Testis (tissue), 2 donors: ENCODE measurements at regions not wholly inside any gene's neighbourhood (a gene's known extent, or its start where the extent isn't known, plus 50 kb on each side); places are given as distances from the start of the nearest gene placed in this dataset.

Experiments
- DNase-seq: peaks from one replicate; pipeline ENCODE4 v3.0.0-alpha.2; 2019
- H3K27ac ChIP-seq, 2 donors: fragments of 200-600 bp; sonication (generic); one replicate each; pipeline ENCODE4 v1.5.1; 2019
- H3K27me3 ChIP-seq: fragments of 200-600 bp; sonication (generic); one replicate; pipeline ENCODE4 v1.5.1; 2019
- H3K36me3 ChIP-seq: fragments of 200-600 bp; sonication (generic); one replicate; pipeline ENCODE4 v1.5.1; 2017; ENCODE audit warnings: low read depth; ENCODE audit errors: missing control alignments
- H3K4me1 ChIP-seq: fragments of 200-600 bp; sonication (generic); one replicate; pipeline ENCODE4 v1.5.1; 2019
- H3K4me3 ChIP-seq, 2 donors: fragments of 200-600 bp; sonication (generic); one replicate each; pipeline ENCODE4 v1.5.1; 2017 to 2019
- H3K9me3 ChIP-seq: fragments of 200-600 bp; sonication (generic); one replicate; pipeline ENCODE4 v1.5.1; 2017
- CTCF ChIP-seq, 3 experiments: fragments of 450-650 bp in 2 of 3; fragments of 200-600 bp in 1 of 3; sonication (generic) in 1 of 3; IDR thresholded peaks; one replicate each; pipeline ENCODE4 v1.5.1; 2016 to 2019; ENCODE audit warnings: antibody characterized with exemption in 3 of 3, mild to moderate bottlenecking in 2 of 3, moderate library complexity in 1 of 3
- POLR2A ChIP-seq: fragments of 450-650 bp; IDR thresholded peaks from one replicate; pipeline ENCODE4 v1.6.1; 2017; ENCODE audit warnings: antibody characterized with exemption, mild to moderate bottlenecking, moderate library complexity
- WGBS, 2 donors: methylation state at CpG; one replicate each; pipeline ENCODE4 v1.1.5; 2018; 5-methylcytosine and 5-hydroxymethylcytosine counted together
- intact Hi-C: fragments of 100-400 bp; cut with DNase I; formaldehyde crosslinking; loops from one replicate; pipeline ENCODE4 v1.15.1; 2023; ENCODE audit warnings: low total_unique reads

GRCh38 chr13:42658019-42658418 lies 84.1 kb downstream of the TNFSF11 start:
- no peak overlapping the region for H3K27ac ChIP-seq
- peaks cover 6% of the 10 kb centered on the region for H3K4me1 ChIP-seq
- 75 to 83% methylated on average over 9 of the region's 9 CpGs for WGBS, 2 donors
- no peak for TF ChIP-seq POLR2A
- no peak for TF ChIP-seq CTCF (IDR thresholded peaks at IDR 0.05)
- no peak for DNase-seq
- no peak overlapping the region for H3K4me3 ChIP-seq
- no peaks in the 10 kb centered on the region for H3K36me3 ChIP-seq
- H3K9me3 ChIP-seq: no peaks in the 10 kb centered on the region
- no peaks in the 10 kb centered on the region for H3K27me3 ChIP-seq
- intact Hi-C loops: no loop called here

GRCh38 chr13:42660333-42660965 lies 86.5 kb downstream of the TNFSF11 start:
- WGBS, 2 donors: 70 to 79% methylated on average over 5 of the region's 5 CpGs
- Histone ChIP-seq H3K27ac (no peak overlapping the region), H3K4me3 (no peak overlapping the region), H3K4me1 (peaks cover 6% of the 10 kb centered on the region), H3K36me3 (no peaks in the 10 kb centered on the region), H3K9me3 (no peaks in the 10 kb centered on the region), H3K27me3 (no peaks in the 10 kb centered on the region)
- TF ChIP-seq POLR2A: no peak
- DNase-seq: no peak
- intact Hi-C loops: no loop called here

GRCh38 chr13:42667638-42668037 lies 93.7 kb downstream of the TNFSF11 start:
- no peak overlapping the region for H3K27ac ChIP-seq
- no peaks in the 10 kb centered on the region for H3K36me3 ChIP-seq
- TF ChIP-seq POLR2A (no peak), CTCF (IDR thresholded peaks at IDR 0.05) (no peak)
- H3K9me3 ChIP-seq: no peaks in the 10 kb centered on the region
- no peak overlapping the region for H3K4me3 ChIP-seq
- H3K27me3 ChIP-seq: no peaks in the 10 kb centered on the region
- H3K4me1 ChIP-seq: no peaks in the 10 kb centered on the region
- no peak for DNase-seq
- intact Hi-C loops: no loop called here

- Histone ChIP-seq H3K4me3 (no peak overlapping the region), H3K36me3 (no peaks in the 10 kb centered on the region), H3K4me1 (no peaks in the 10 kb centered on the region), H3K9me3 (no peaks in the 10 kb centered on the region), H3K27me3 (no peaks in the 10 kb centered on the region), H3K27ac (no peak overlapping the region)
- intact Hi-C loops: no loop called here
- WGBS, 2 donors: 85 to 88% methylated on average over 7 of the region's 7 CpGs
- DNase-seq: no peak
- TF ChIP-seq CTCF (IDR thresholded peaks at IDR 0.05): no peak
- TF ChIP-seq POLR2A: no peak
Measured at GRCh38 chr13:42671502-42671901, 97.5 kb downstream of the TNFSF11 start.

- no peak overlapping the region for H3K27ac ChIP-seq
- H3K27me3 ChIP-seq: no peaks in the 10 kb centered on the region
- no peak for TF ChIP-seq POLR2A
- H3K36me3 ChIP-seq: no peaks in the 10 kb centered on the region
- no peaks in the 10 kb centered on the region for H3K9me3 ChIP-seq
- WGBS, 2 donors: 65 to 87% methylated on average over 2 of the region's 2 CpGs
- intact Hi-C loops: no loop called here
- H3K4me1 ChIP-seq: no peaks in the 10 kb centered on the region
- no peak overlapping the region for H3K4me3 ChIP-seq
- DNase-seq: no peak
Measured at GRCh38 chr13:42673677-42674076, 99.7 kb downstream of the TNFSF11 start.

GRCh38 chr13:42680748-42681147 lies 100.6 kb upstream of the FAM216B start:
- no peaks in the 10 kb centered on the region for H3K36me3 ChIP-seq
- H3K4me3 ChIP-seq: no peak overlapping the region
- H3K9me3 ChIP-seq: no peaks in the 10 kb centered on the region
- TF ChIP-seq POLR2A: no peak
- TF ChIP-seq CTCF (IDR thresholded peaks at IDR 0.05): no peak
- DNase-seq: no peak
- no peaks in the 10 kb centered on the region for H3K27me3 ChIP-seq
- intact Hi-C loops: no loop called here
- no peaks in the 10 kb centered on the region for H3K4me1 ChIP-seq
- 48 to 73% methylated on average over 2 of the region's 2 CpGs for WGBS, 2 donors
- no peak overlapping the region for H3K27ac ChIP-seq
